HG03108 (cell line): ENCODE measurements at regions not wholly inside any gene's neighbourhood (a gene's known extent, or its start where the extent isn't known, plus 50 kb on each side); places are given as distances from the start of the nearest gene placed in this dataset.
"Not testable (repeated sequence)": the region's sequence is repeated elsewhere in the genome, so short reads cannot be mapped to it uniquely, and the experiment has no call there.

Source experiments
- ATAC-seq: cut with Tn5 transposase; IDR thresholded peaks from one replicate; pipeline ENCODE4 v1.9.1; 2021; ENCODE audit warnings: moderate library complexity; ENCODE audit not compliant: unreplicated experiment

DNA sequence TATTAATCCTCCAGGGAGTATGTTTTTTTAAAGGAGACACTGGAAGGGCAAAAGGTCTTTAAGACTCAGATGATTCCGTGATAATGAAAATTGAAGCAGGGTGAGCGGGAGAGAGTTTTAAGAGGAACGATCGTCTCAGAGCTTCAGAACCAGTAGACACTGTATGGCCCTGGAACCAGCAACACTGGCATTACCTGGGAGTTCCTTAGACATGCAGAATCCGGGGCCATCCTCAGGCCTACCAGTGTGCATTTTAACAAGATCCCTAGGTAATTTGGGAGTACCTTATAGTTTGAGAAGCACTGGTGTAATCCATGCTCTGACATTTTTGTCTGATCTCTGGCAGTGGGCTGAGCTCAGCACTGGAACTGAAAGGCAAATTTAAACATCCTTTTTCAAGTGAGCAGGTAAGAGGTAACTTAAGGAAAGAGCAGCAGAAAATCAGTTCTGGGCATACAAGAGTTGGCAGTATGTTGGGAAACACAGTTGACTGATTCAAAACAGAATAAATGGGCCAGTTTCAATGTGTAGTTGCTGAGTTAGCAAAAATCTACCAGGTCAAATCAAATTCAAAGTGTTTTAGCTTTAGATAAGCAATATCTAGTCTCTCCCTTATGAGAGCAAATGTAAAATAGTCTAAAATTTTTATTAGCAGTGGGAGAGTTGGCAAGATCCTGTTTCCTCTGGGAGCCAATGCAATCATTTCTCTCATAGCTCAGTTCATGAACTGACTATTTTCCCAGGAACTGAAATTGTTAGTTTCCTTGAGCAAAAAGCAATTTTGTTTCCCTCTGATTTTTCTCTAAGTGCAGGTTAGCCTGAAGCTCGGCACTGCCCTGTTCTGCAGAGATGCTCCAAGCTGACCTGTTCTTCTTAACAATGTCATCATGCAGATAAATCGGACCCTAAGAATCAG, 97.2 kb upstream of the ELMO1 start:
- ATAC-seq, result no peak

DNA sequence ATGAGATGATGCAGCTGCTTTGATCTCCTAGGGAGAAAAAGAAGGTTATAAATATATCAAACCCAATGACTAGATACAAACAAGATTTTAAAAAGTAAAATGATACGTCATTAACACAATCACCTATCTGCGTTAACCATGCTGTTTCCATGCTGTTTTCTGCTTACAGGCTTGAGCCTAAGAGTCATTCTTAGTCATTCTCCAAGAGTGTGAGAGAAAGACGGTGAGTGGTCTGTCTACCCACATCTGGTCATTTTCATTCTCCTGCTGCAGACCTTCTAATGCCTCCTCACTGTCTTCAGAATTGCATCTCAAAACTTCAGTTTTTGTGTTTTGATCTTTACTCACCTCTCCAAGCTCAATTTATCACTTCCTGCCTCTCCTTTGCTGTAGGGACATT, 98.0 kb upstream of the ELMO1 start:
- no peak for ATAC-seq

DNA sequence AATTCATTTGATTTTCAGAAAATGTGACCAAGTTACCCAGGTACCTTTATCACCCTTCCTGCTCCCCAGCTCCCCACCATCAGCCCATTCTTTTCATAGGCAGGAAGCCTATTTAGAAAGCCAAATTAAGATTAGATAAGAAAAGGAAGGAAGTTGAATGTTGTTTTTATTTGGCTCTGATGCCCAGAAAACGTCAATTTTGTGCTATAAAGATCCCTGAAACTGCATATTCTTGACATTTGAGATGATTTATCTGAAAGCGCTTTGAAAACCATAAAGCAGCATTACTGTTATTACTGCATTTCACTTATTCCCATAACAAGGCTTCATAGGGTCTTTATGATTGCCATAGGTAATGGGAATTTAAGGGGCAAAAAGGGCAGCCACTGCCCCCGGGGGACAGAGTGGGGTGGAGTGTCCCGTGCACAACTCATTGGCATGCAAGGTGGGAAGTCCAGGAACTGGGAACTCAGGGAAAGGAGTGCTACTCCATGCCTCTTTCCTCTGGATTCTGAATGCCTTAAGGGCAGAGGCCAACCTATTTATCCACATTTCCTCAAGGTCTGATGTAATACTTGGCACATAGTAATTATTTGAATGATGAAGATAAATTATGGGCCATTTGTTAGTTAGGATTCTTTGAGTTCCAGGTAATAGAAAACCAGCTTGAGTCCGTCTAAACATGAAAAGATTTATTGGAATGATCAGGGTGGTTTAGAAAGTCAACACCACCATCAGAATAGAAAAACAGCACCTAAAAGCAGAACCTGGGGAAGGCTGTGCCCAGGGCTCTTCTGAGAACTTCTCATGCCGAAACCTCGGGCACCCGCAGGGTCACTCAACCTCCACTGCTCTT, 100.6 kb upstream of the ELMO1 start:
- ATAC-seq, result no peak

DNA sequence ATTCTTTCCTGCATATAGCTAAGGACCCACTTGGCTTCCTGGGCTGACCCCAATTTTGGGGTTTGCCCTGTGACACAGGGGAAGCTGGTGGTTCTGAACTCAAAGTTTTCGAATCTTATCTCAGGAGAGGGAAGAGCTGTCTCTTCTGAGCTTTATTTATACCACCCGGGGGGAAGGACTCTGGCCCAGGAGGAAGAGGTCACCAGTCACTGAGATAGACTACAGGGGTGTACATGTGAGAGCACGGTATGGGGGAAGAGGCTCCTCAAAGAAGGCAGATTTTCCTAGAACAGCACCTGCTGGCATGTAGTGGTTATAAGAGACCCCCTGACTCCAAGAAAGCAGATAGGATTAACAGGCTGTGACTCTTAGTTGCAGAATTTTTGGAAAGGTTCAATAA, 101.8 kb upstream of the ELMO1 start:
- no peak for ATAC-seq

DNA sequence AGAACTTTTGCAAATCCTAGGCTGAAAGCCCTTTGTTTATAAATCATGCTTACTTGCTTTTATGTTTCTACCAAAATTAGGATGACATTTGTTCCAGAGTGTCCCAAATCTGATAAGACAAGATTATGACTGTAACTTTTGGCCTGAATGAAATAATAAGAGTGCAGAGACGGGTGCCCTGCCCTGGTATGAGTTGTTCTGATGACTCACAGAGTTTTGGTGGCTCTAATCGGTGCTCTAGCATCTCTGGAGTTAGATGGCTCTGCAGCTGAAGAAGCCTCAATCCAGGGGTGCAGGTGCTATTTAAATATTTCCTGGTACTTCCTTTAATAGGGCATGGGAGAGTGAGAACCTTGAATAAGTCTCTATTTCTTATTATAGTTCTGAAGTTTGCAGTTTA, 102.2 kb upstream of the ELMO1 start:
- no peak for ATAC-seq

DNA sequence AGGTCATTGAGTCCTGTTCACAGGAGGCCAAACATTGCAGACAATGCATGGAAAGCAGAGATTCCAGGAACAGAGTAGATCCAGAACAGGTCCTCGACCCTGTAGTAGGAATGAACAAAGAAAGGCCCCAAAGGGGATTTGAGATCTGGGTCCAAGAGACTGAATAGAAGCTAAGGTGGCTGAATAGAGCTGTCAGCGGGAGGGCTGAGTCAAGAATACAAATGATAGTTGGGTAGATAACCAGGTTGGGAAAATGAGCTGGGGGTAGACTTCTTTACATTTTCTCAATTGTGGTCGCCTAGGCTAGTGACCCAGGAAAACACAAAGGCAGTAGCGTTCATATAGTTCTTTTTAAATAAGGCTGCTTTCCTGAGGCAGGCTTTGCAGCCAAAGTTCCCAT, 103.4 kb upstream of the ELMO1 start:
- no peak for ATAC-seq

DNA sequence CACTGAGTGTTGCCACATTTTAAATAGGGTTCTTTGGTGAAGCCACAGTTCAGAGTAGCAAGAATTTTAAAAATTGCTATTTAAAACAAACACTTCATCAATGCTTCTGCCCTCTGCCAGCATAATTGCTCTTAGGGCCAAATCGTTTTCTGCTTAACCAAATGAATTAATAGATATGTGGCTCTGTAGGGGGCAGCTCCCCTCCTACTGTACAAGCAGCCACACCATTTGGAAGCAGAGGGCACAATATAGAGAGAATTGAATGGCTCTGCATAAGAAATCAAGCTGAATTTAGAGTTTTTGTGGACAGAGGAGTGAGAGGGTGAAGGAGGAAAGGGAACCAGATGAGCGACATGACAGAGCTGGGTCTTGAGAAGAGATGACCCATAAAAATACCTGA, 103.8 kb upstream of the ELMO1 start:
- not testable (repeated sequence) for ATAC-seq

DNA sequence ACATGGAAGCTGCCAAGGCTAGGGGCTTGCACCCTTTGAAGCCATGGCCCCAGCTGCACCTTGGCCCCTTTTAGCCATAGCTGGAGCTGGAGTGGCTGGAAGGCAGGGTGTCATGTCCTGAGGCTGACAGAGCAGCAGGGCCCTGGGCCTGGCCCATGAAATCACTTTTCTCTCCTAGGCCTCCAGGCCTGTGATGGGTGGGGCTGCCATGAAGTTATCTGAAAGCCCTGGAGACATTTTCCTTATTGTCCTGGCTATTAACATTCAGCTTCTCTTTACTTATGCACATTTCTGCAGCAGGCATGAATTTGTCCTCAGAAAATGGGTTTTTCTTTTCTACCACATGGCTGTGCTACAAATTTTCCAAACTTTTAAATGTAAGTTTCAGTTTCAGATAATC, 106.9 kb upstream of the ELMO1 start:
- ATAC-seq, result no peak

DNA sequence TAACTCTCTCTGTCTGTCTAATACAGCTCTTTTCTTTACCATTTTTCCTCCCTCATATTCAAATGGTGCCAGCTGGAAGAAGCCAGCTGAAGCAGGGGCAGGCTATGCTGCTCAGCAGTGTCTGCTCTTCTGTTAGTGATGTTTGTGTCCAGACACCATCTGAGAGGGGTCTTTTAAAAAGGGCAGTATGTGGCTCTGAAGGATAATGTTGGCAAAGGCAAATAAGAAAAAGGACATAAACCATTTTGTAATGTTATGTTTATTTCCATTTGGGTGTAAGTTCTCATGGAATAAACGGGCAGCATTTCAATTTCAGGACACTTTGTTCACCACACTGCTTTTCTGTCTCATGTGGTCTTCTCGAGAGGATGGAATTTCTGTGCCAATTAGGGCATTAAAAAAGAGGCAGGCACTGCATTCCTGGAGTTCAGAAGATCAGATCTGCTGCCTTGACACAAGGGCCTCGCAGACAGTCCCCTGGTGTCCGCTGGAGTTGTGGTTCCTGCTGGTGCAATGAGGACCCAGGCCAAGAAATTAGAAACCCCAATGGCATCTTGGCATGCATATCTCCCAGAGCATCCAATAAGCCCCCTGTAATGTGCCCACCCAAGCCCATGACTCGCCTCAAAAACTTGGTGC, 109.0 kb upstream of the ELMO1 start:
- ATAC-seq, result no peak

DNA sequence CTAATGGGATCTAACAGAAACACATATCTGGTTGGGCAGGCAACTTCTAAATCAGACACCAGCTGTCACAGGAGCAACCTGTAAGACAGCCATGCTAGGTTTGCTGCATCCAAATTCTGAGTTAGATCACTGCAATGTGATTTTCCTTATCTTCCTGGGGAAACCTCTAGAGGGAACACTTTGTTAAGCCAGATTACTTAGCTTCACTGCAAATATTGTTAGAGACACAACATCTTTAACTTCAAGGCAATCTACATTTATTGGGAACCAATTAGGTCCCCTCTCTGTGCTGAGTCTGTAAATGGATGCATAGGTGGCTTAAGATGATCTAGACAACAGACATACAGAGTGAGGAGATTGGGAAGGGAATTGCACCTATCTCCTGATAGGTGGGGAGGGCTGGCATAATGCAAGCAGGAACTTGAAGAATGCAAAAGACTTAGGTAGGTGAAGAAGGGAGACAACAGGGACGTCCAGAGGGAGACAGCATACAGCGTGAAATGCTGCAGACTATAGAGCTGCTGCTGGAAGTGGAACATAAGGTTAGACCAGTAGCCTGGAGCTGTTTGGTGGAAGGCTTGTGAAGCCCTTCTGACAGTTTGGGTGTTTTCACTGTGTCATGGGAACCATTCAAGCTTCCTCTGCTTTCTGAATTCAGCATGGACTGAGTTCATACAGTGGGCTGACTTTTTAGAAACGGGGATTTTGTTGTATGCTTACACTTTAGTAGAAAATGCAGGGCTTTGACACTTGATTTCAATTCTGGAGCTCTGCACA, 109.8 kb upstream of the ELMO1 start:
- no peak for ATAC-seq

DNA sequence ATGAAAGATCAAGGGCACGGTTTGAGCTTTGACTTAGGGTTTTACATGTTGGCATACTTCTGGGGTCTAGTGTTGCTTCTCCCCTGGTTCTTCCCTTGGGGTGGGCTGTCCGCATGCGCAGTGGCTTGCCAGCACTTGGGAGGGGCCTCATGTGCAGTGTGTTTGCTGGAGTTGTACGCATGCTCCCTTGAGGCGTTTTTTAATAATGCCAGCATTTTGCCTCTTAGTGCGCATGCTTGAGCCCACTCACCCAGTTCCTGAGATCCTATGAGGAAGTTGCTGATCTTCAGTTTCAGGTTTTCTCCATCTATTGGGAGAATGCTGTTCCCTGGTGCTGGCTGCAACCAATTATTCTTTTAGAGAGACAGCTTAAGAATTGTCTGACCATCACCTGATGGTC, 113.4 kb upstream of the GPR141 start:
- ATAC-seq, result no peak

DNA sequence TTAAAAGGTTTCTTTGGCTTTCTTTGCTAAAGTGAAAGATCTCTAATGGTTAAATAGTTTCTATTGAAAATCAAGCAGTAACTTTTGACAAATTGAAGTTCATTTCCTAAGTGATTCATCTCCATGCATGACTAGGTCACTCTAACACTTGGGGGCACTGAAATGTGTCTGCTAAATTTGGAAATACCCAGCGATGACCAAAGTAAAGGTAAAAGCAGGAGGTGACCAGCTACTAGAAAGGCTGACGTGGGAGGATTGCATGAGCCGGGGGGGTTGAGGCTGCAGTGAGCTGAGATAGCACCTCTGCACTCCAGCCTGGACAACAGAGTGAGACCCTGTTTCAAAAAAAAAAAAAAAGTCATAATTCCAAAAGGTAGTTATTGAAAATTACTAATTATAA, 111.8 kb upstream of the GPR141 start:
- no peak for ATAC-seq

DNA sequence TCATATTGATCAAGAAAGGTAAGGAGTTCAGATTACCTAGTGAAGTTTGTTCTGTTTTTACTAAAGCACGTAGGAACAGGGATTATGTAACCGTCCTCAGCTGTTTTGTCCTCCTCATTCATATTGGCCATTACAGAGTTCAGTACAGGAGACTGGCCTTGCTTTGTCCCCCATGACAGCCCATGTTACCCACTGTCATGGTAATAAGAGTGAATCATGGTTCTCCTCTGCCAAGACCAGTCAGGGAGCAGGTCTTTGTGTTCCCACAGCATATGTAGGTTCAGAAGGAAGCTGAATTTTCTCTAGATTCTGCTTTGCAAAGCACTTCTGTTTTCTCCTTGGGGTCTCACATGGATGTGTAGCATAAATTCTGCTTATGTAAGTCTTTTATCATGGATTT, 106.2 kb upstream of the GPR141 start:
- no peak for ATAC-seq

DNA sequence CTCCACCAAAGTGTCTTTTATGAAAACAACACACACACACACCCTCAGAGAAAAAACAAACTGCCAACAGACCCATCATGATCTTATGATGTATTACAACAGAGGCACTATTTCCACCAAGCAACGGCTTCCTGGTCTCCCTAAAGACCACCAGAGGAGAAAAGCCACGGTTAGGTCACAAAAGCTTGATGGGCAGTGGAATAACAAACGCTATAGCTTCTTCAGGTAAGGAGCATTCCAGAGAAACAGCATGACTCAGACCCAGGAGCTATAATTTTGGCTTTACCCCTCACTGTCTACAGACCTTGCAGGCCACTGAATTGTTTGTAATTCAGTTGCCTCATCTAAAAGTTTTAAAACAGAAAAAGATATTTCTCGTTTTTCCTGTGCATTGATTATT, 105.7 kb upstream of the GPR141 start:
- ATAC-seq, result no peak

DNA sequence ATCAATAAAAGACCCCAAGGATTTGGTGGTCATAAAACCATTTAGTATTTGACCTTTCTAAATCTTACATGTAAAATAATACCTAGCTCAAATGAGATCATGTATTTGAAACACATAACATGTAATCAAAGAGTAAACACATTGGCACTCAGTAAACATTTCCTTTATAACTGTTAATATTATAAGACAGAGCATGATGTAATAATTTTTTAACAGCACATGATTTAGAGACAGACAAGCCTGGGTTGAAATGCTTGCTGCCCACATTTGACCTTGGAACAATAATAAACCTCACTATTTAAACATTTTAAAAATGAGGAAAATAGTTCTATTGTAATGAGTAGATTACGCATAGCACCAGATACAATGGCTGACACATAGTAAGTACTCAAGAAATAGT, 105.2 kb upstream of the GPR141 start:
- no peak for ATAC-seq

DNA sequence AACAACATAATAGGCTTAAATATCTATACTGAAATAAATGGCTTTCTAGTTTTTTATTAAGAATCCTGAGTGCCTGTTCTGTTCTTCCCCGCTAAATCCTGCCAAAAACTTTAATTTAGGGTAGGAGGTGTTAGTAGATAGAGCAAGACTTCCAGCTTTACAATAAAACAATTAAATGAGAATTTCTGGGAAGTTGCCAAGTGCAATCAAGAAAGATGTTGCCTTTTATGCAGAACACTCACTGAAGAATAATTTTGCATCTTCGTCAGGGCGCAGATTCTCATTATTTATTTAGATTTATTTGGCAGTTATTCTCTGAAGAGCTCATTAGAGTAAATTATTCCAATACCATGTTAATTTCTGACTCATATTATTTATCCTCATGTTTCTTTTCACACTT, 103.2 kb upstream of the GPR141 start:
- no peak for ATAC-seq

DNA sequence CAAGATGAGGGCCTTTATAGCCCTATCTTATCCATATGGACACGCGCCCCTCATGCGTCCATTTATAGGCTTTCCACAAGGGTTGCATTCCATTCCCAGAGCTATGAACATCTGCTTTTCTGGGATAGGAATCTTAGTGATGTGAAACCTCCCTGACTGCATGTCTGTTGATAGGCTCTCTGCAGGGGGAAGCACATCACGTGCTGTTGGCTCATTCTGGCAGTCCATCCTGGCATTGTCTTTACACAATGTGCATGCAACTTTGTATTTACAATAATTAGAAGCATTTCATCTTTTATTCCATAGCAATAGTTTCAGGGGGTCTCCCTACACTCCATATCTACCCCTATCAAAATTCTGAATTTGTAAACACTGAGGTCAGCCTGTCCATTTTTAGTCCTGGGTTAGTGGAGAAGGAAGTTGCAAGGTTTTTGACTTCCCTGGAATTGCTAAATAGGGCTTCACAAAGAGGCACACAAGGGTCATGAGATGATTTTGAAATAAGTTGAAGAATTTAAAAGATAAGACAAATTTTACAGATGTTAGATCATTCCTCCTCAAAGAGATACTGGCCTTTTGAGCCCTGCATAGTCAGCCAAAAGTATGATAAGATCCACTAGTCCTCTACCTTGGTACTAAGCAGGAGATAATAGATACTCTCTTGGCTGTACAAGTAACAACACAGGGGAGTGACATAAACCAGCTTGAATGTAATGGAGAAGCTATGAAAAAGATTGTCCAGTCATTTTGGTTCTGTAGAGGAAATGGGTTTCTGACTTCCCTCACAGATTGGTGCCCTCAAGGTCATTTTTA, 98.7 kb upstream of the GPR141 start:
- not testable (repeated sequence) for ATAC-seq

DNA sequence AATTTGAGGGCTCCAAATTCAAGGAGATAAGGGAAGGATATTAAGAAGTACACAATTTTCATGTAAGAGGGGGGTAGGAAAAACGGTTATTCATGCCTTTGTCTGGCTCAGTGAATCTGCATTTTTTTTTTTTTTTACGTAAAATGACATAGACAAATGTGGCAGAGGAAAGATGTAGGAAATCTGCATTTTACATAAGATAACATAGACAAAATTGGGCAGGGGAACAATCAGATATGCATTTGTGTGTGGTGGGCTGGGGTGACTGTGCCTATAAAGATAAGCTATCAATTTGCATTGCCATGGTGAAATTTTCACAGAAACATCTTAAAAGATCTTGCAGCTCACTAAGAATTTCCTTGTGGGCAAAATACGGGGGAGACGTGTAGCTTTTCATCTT, 92.7 kb upstream of the GPR141 start:
- ATAC-seq, result no peak

DNA sequence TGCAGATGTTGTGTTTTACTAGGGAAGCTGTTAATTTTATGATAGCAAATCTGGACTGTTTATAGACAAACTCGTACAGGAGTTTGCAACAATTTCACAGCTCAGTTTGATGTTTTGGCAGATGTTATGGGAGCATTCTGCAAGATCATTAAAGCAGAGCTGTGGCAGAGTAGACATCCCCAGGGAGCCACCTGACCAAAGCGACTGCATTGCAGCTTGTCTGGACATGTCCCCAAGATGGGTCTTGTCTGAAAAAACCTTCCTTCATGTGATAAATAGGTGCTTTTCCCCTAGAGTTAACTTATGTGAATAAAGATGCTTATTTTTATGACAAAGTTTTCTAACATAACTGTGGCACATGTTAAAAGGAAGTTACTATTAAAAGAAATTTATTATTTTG, 91.2 kb upstream of the GPR141 start:
- ATAC-seq, result no peak

DNA sequence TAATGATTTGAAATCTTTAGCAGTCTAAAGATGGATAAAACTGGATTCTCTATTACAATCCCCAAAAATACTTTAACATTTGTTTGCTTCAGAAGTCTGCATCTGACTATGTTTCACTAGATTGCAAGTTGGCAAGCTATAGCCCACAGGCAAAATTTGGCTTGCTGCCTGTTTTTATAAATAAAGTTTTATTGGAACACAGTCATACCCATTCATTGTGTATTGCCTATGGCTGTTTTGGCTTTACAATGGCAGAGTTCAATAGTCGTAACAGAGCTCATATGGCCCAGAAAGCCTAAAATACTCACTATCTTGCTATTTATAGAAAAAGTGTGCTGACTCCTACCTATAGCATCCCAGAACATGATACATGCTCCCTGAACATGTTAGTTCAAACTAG, 89.0 kb upstream of the GPR141 start:
- no peak for ATAC-seq
